Retinal pigment epithelial cell (primary cell): ENCODE measurements at regions not wholly inside any gene's neighbourhood (a gene's known extent, or its start where the extent isn't known, plus 50 kb on each side); places are given as distances from the start of the nearest gene placed in this dataset.

Source experiments
- DNase-seq: peaks from one replicate; pipeline ENCODE4 v3.0.0-alpha.2; 2010; ENCODE audit warnings: low read depth
- H3K4me3 ChIP-seq: 2 replicates; pipeline ENCODE4 v1.5.1; 2011; ENCODE audit warnings: mild to moderate bottlenecking, low read length, control low read depth, moderate library complexity
- CTCF ChIP-seq: conservative IDR thresholded peaks from 2 replicates; pipeline ENCODE4 v1.5.1; 2011; ENCODE audit warnings: low read depth, low read length, control low read depth, inconsistent platforms

DNA sequence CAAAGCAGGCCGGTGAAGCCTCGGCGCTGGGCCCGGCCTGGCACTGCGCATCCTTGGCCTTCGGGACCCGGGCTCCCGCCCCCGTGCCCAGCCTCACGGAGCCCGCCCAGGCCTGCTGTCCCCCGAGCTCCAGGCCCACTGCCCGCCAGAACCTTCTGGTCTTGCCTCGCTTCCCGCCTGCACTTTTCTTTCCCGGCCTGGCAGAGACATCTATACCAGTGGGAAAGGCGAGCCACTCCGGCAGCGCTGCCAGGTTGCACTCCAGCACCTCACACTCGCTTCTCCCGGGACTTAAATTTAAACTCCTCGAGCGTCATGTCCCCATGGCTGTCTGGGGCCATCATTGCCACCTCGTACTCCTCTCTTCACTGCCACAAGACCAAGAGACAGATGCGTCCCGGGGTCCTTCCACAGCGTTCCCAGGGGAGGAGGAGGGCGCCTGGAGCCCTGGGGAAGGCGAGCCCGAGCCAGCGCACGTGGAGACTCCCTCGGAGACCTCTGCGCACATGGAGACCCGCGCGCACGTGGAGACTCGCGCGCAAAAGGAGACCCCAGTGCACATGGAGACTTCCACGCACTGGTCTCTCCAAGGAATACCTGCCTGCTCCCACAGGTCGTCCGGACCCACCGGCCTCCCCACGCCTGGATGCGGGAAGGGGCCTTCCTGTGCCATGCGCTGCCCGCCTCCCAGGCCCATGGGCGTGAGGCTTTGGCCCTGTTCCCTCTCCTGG, 253.1 kb upstream of the SALL3 start:
- DNase-seq: no peak
- no peak for TF ChIP-seq CTCF
- no peak overlapping the region for H3K4me3 ChIP-seq

DNA sequence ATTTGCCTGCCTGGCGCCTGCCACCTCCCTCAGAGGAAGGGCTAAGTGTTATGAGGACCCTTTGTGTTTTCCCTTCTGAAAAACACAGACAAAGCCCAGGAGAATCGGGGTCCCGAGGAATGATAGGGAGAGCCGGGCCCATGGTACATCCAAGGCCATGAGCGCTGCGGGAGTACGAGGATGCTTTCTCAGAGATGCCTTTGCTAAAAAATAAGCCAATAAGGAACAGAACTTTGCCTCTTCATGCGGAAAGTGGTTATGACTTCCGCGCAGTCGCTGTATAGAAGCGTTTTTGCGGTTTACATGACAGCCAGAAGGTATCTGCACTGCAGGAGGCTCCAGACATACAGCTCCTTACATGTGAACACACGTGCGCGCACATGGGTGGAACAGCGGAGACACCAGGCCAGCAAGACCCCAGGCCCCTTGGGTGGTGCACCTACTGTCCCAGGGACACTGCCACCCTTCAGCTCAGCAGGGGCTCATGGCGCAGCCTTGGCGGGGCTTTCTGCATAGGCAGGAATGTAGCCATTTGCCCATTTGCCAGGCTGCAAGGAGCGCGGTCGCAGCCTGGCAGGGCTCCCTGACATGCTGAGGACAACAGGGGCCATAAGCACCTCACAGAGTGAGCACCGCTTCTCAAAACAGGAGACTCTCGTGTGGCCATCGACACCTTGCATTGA, 252.4 kb upstream of the SALL3 start:
- DNase-seq: no peak
- no peak for TF ChIP-seq CTCF
- H3K4me3 ChIP-seq: no peak overlapping the region

DNA sequence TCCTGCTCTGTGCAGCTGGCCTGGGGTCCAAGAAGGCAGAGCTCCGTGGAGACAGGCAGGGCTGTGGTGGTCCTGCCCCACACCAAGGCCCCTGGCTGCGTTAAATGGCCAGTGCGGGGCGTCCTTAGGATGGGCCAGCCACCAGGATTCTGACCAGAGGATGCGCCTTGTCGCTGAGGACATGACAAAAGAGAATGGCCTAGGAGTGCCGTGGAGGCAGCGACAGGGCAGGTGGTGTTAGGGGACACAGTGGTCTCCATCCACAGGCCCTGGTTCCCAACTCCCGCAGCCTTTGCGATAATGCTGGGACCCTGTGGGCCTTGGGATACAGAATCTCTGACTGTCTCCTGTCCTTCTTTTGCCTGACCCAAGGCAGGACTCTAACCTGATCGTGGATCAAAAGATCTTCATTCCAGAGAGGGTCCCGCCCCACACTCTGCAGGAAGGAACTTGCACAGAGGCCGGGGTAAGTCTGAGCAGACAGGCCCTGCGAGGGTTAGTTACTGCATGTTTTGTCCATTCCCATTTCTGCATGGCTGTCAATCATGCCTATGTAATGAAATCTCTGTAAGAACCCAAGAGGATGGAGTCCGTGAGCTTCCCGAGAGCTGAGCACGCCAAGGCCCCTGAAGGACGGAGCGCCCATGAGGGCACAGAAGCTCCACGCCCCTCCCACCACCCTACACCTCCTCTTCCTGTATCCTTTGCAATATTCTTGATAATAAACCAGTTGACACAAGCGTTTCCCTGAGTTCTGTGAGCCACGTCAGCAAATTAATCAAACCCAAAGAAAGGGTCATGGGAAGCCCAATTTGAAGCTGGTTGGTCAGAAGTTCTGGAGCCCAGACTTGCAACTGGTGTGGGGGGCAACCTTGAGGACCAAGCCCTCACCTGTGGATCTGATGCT, 251.5 kb upstream of the SALL3 start:
- H3K4me3 ChIP-seq: no peak overlapping the region
- no peak for TF ChIP-seq CTCF
- DNase-seq: no peak

- no peak for DNase-seq
- TF ChIP-seq CTCF: no peak
- no peak overlapping the region for H3K4me3 ChIP-seq
Observed at GRCh38 chr18:78728784-78729467, 250.7 kb upstream of the SALL3 start.

DNA sequence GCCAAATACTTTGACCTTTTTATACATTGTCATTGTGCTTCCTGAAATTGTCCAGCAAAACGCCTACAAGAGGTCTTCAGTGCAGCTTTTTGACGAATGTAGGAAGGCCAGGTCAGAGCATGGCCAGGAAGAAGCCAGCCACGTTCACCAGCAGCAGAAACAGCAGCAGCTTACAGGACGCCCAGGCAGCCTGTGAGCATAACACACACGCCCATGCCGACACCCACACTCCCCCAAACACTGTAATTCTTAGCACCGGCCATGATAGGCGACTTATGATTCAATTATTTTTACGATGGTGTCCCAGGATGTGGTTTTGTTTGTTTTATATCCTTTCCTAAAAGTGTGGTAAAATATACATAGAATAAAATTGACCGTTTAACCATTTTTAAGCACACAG, 249.1 kb upstream of the SALL3 start:
- no peak overlapping the region for H3K4me3 ChIP-seq
- no peak for TF ChIP-seq CTCF
- DNase-seq: no peak

- TF ChIP-seq CTCF: no peak
- H3K4me3 ChIP-seq: no peak overlapping the region
- DNase-seq: no peak
Observed at GRCh38 chr18:78731016-78731397, 248.6 kb upstream of the SALL3 start.
